Stomach (tissue), 8 donors: ENCODE measurements at regions not wholly inside any gene's neighbourhood (a gene's known extent, or its start where the extent isn't known, plus 50 kb on each side); places are given as distances from the start of the nearest gene placed in this dataset.

Source experiments
- DNase-seq, 2 donors: peaks; one replicate each; pipeline versions ENCODE4 v3.0.0 to v3.0.0-alpha.2; 2013 to 2019
- H3K27ac ChIP-seq, 5 donors: fragments of 200-600 bp in 4 of 5; sonication (generic) in 4 of 5; one replicate each; pipeline ENCODE4 v1.5.1; 2013 to 2019; ENCODE audit warnings: mild to moderate bottlenecking in 1 of 5, moderate library complexity in 1 of 5
- H3K27me3 ChIP-seq, 3 donors: fragments of 200-600 bp; sonication (generic); one replicate each; pipeline ENCODE4 v1.5.1; 2017 to 2019; ENCODE audit warnings: mixed run types in 1 of 3
- H3K36me3 ChIP-seq, 4 donors: fragments of 200-600 bp; sonication (generic); 1 replicate in 3 of 4; 2 replicates in 1 of 4; pipeline ENCODE4 v1.5.1; 2016 to 2019
- H3K4me1 ChIP-seq, 4 donors: fragments of 200-600 bp; sonication (generic); one replicate each; pipeline ENCODE4 v1.5.1; 2016 to 2019
- H3K4me3 ChIP-seq, 4 donors: fragments of 200-600 bp; sonication (generic) in 3 of 4; one replicate each; pipeline ENCODE4 v1.5.1; 2016 to 2019; ENCODE audit warnings: mild to moderate bottlenecking in 1 of 4
- H3K9me3 ChIP-seq, 4 donors: fragments of 200-600 bp; sonication (generic); one replicate each; pipeline ENCODE4 v1.5.1; 2016 to 2019
- CTCF ChIP-seq, 7 experiments: fragments of 450-650 bp in 4 of 7; fragments of 200-600 bp in 3 of 7; sonication (generic) in 3 of 7; IDR thresholded peaks; one replicate each; pipeline ENCODE4 v1.5.1; 2016 to 2019; ENCODE audit warnings: antibody characterized with exemption in 7 of 7, control low read depth in 2 of 7, mild to moderate bottlenecking in 1 of 7
- EP300 ChIP-seq: sonication (generic); formaldehyde crosslinking; IDR thresholded peaks from one replicate; pipeline ENCODE4 v1.6.1; 2017; ENCODE audit warnings: antibody characterized with exemption
- POLR2A ChIP-seq, 4 donors: fragments of 450-650 bp; IDR thresholded peaks; one replicate each; pipeline ENCODE4 v1.6.1; 2016; ENCODE audit warnings: antibody characterized with exemption in 4 of 4, control low read depth in 2 of 4, mild to moderate bottlenecking in 1 of 4, moderate library complexity in 1 of 4
- POLR2AphosphoS5 ChIP-seq, 3 donors: sonication (generic); formaldehyde crosslinking; IDR thresholded peaks; one replicate each; pipeline ENCODE4 v1.6.1; 2016; ENCODE audit warnings: antibody characterized with exemption in 3 of 3
- WGBS, 5 donors: extraction: QIAGEN DNeasy Blood & Tissue Kit in 3 of 5; methylation state at CpG; one replicate each; pipeline versions ENCODE4 v1.1.5 to v1.1.7; 2013 to 2018; 5-methylcytosine and 5-hydroxymethylcytosine counted together
- intact Hi-C: fragments of 100-400 bp; cut with DNase I; formaldehyde crosslinking; loops from one replicate; pipeline ENCODE4 v1.15.1; 2023; ENCODE audit warnings: low total_unique reads
- donor health status: healthy with polysubstance abuse.
- donor health status: Bipolar disorder and iron deficiency.
- donor health status: healthy.

- Histone ChIP-seq H3K27ac (no peak overlapping the region), H3K4me1 (no peaks in the 10 kb centered on the region), H3K27me3 (peaks cover 0 to 59% (median 9%) of the 10 kb centered on the region in 3 donors), H3K9me3 (no peaks in the 10 kb centered on the region), H3K36me3 (no peaks in the 10 kb centered on the region), H3K4me3 (no peak overlapping the region)
- intact Hi-C loops: no loop called here
- no peak for DNase-seq
- TF ChIP-seq POLR2A (IDR thresholded peaks at IDR 0.05) (no peak), POLR2AphosphoS5 (IDR thresholded peaks at IDR 0.05) (no peak), CTCF (IDR thresholded peaks at IDR 0.05) (no peak), EP300 (no peak)
- WGBS, 5 donors: 64 to 74% (median 72%) methylated on average over 3 of the region's 3 CpGs
These were observed 156.9 kb upstream of the ZNF536 start for GRCh38 chr19:30215248-30215647.

GRCh38 chr19:30216453-30216852 is 155.7 kb upstream of the ZNF536 start:
- WGBS, 5 donors: 86 to 94% (median 91%) methylated on average over 4 of the region's 4 CpGs
- Histone ChIP-seq H3K27me3 (peaks cover 0 to 69% (median 15%) of the 10 kb centered on the region in 3 donors), H3K27ac (no peak overlapping the region), H3K4me1 (no peaks in the 10 kb centered on the region), H3K9me3 (no peaks in the 10 kb centered on the region), H3K4me3 (no peak overlapping the region), H3K36me3 (no peaks in the 10 kb centered on the region)
- no peak for DNase-seq
- intact Hi-C loops: no loop called here
- no peak for TF ChIP-seq POLR2A (IDR thresholded peaks at IDR 0.05)
- no peak for TF ChIP-seq EP300
- TF ChIP-seq CTCF (IDR thresholded peaks at IDR 0.05): no peak
- TF ChIP-seq POLR2AphosphoS5 (IDR thresholded peaks at IDR 0.05): no peak

GRCh38 chr19:30217461-30217860 is 154.7 kb upstream of the ZNF536 start:
- H3K4me1 ChIP-seq: peaks cover 0 to 2% (median under 1%) of the 10 kb centered on the region in 4 donors
- H3K4me3 ChIP-seq: no peak overlapping the region
- TF ChIP-seq POLR2A (IDR thresholded peaks at IDR 0.05) (no peak), POLR2AphosphoS5 (IDR thresholded peaks at IDR 0.05) (no peak), EP300 (no peak), CTCF (IDR thresholded peaks at IDR 0.05) (no peak)
- 76 to 82% (median 78%) methylated on average over 5 of the region's 5 CpGs for WGBS, 5 donors
- H3K27me3 ChIP-seq: peaks cover 7 to 72% (median 22%) of the 10 kb centered on the region in 3 donors
- DNase-seq: no peak
- no peak overlapping the region for H3K27ac ChIP-seq
- intact Hi-C loops: no loop called here
- H3K36me3 ChIP-seq: no peaks in the 10 kb centered on the region
- no peaks in the 10 kb centered on the region for H3K9me3 ChIP-seq

- no peaks in the 10 kb centered on the region for H3K36me3 ChIP-seq
- no peak overlapping the region for H3K4me3 ChIP-seq
- no peak for DNase-seq
- no peak for TF ChIP-seq POLR2A (IDR thresholded peaks at IDR 0.05)
- TF ChIP-seq EP300: no peak
- no peak for TF ChIP-seq CTCF (IDR thresholded peaks at IDR 0.05)
- no peak for TF ChIP-seq POLR2AphosphoS5 (IDR thresholded peaks at IDR 0.05)
- peaks cover 0 to 11% (median 3%) of the 10 kb centered on the region in 4 donors for H3K4me1 ChIP-seq
- H3K27ac ChIP-seq: no peak overlapping the region
- H3K27me3 ChIP-seq: peaks cover 11 to 83% (median 43%) of the 10 kb centered on the region in 3 donors
- H3K9me3 ChIP-seq: no peaks in the 10 kb centered on the region
- WGBS, 5 donors: 76 to 93% (median 87%) methylated on average over 5 of the region's 5 CpGs
- intact Hi-C loops: no loop called here
These were observed 152.5 kb upstream of the ZNF536 start for GRCh38 chr19:30219702-30220101.
